NCI-H345 treated with DMSO at 0.1 percent for 48 hours (cell line): ENCODE measurements at regions not wholly inside any gene's neighbourhood (a gene's known extent, or its start where the extent isn't known, plus 50 kb on each side); places are given as distances from the start of the nearest gene placed in this dataset.
"Not testable (repeated sequence)": the region's sequence is repeated elsewhere in the genome, so short reads cannot be mapped to it uniquely, and the experiment has no call there.

ENCODE experiments used
- DNase-seq: peaks from one replicate; lab custom pipeline; 2025; ENCODE audit not compliant: unreplicated experiment; lab: John Stamatoyannopoulos, UW

GRCh38 chr1:229004066-229004833 is 266.7 kb upstream of the RAB4A start:
- no peak for DNase-seq

GRCh38 chr1:229005097-229005496 is 265.8 kb upstream of the RAB4A start:
- DNase-seq = no peak

GRCh38 chr1:229005556-229005955 is 265.4 kb upstream of the RAB4A start:
- DNase-seq = no peak

DNA sequence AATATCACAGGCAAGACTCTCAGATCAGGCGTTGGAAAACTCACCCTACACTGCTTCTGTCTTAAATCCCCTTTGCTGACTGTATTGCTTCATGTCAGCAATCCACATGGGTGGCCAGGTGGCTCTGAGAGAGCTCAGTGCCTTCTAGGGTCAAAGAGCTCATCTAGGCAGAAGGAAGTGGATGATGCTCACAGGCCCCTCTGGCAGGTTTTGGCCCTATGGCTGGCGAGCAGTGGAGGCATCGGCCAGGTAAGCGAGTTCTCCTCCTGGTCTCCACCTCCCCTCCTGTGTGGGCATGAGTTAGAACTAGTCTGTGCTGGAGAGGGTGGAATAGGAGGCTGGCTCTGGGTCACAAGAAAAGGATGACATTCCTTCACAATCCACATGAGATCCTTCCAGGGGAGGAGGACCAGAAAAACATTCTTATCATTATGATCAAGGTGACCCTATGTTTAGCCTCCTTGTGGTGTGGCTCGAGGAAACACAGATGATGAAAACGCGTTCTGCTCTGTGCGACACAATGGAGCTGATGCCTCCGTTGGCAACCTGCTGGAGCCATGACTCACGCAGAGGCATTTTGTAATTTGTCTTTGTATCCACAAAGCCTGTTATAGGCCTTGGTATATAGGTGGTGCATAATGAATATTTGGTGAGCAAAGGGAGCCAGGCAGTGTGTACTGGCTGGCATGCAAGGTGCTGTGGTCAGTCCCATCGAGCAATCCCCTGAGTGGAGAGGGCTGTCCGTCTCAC is 264.6 kb upstream of the RAB4A start:
- no peak for DNase-seq

DNA sequence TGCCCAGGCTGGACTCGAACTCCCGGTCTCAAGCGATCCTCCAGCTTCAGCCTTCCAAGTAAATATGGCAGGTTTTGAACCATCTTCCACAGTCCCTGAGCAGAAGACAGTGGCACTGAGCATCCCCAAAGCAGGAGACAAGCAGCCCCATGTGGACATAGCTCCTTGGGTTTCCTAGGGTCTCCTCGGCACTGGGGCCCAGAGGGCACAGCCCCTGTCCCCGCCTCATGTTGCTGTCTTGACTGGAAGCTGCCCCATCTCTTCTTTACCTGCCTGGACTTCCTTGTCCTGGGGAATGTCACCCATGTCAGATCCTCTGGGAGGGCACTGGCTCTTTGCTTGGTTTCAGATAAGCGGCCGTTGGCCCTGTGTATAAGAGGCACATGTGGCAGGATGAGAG is 263.7 kb upstream of the RAB4A start:
- DNase-seq = no peak

- DNase-seq = no peak
Observed at GRCh38 chr1:229007701-229008100, 263.2 kb upstream of the RAB4A start.

- not testable (repeated sequence) for DNase-seq
Observed at GRCh38 chr1:229008347-229008746, 262.6 kb upstream of the RAB4A start.

DNA sequence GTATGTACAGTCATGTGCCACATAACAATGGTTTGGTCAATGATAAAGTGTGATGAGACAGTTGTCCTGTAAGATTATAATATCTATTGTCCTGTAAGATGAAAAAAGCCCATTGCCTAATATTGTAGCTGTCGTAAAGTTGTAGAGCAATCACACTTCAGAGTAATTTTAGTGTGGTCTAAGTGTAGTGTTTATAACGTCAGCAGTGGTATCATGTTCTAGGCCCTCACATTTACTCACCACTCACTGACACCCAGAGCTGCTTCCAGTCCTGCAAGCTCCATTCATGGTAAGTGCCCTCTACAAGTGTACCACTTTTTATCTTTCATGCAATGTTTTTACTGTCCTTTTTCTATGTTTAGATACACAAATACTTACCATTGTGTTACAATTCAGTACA is 259.9 kb upstream of the RAB4A start:
- DNase-seq = no peak

DNA sequence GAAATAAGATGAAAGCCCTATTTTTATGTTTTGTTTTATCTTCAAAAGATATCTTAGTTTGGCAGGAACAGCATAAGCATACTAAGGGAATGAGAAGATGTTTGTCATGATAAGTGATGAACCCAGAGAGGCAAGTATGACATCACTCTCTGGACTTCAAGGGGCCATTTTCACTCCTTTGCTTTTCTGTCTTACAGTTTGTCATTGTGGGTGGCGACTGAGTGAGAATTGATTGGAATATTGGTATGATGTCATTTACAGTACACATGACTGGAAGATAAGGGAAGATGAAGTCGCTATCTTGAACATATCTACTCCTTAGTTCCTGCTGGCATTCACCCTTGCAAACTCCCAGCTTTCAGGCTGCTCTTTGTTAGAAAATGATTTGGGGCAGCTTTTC is 258.1 kb upstream of the RAB4A start:
- no peak for DNase-seq

GRCh38 chr1:229013981-229014380 is 256.9 kb upstream of the RAB4A start:
- DNase-seq = no peak

DNA sequence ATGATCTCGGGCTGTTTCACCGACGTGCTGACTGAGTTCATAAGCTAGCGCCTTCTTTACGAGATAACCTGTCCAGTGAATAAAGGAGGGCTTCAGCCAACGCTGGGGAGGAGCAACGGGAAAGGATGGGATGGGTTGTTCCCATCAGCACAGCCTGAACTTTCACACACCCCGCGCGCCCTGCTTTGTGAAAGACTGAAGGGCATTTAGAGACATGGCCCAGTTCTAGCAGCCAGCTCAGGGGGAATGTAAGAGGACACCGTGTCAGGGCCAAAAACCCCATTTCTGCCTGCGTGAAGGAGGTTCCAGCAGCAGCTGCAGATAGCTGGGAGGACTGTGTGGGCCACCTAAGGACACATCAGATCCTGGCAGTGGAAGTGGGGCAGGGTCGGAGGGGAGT is 255.1 kb upstream of the RAB4A start:
- DNase-seq = no peak

DNA sequence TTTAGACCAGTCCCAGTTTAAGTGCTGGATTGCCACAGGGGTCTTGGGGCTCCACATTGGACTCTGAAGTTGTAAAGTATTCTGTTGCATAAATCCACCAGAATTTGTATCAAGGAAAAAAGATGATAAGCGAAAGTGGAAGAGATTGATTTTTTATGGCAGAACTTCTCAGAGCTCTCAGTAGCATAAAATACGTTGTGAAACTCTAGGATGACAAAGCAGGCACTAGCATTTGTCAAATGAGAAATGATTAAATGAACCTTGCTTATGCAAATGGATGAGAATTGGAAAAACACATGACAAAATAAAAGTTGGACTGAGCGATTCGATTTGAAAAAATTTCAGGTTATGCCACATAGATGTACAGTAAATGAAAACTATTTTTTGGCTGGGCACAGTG is 253.8 kb upstream of the RAB4A start:
- DNase-seq = no peak

DNA sequence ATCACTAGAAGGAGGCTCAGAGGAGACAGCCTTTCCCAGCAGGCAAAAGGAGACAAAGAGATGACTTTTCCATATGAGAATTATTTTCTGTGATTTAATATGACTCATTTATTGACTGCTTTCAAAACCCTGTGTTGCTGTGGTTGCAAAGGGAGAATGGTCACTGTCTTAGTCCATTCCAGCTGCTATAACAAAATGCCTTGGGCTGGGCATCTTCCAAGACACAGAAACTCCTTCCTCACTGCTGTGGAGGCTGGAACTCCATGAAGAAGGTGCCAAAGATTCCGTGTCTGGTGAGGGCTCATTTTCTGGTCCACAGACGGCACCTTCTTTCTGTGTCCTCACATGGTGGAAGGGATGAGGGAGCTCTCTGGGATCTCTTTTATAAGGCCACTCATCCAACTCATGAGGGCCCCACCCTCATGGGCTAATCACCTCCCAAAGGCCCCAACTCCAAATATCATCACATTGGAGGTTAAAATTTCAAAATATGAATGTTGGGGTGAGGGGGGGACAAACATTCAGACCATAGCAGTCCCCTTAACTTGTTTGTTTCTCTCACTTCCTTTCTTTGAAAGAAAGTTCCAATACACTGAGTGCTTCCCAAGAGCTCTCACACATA is 252.1 kb upstream of the RAB4A start:
- no peak for DNase-seq

- DNase-seq = no peak
Observed at GRCh38 chr1:229019663-229020271, 251.1 kb upstream of the RAB4A start.

DNA sequence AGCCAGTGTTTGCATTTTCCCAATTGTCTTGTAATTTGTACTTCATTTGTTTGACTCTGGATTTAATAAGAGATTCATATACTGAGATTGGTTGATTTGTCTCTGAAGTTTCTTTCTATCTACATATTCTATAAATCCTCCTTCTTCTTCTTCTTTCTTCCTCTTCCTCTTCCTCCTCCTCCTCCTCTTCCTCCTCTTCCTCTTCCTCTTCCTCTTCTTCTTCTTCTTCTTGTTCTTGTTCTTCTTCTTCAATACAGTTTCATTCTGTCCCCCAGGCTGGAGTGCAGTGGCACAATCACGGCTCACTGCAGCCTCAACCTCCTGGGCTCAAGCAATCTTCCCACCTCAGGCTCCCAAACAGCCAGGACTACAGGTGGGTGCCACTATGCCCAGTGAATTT is 249.9 kb upstream of the RAB4A start:
- not testable (repeated sequence) for DNase-seq

GRCh38 chr1:229022595-229023333 is 248.1 kb upstream of the RAB4A start:
- no peak for DNase-seq

- no peak for DNase-seq
Observed at GRCh38 chr1:229023651-229024300, 247.1 kb upstream of the RAB4A start.

DNA sequence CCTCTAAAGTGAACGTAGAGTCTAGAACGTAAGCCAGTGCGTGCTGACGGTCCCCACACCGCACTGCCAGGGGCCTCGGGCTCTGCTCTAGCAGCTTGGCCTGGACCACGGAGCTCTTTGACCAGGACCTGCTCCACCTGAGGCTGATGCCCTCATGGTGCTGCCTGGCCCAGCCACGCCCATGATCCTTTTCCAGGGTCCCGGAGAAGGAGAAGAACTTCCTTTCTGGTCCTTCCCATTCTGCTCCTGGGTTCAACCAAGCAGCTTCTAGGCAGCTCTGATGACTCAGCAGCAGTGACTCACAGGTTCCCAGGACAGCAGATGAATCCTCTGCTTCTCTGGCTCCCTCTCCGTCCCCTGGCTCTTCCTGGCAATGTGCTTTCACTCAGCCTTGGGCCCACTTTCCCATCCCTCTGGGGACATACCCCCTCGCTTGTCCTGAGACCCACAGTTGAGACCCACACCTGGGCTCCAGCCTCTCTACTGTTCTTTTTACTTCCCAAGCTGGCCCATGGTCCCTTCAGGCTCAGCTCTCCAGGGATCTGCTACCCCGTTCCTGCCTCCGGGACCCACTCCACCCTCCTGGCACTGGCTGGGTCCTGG is 246.3 kb upstream of the RAB4A start:
- no peak for DNase-seq

DNA sequence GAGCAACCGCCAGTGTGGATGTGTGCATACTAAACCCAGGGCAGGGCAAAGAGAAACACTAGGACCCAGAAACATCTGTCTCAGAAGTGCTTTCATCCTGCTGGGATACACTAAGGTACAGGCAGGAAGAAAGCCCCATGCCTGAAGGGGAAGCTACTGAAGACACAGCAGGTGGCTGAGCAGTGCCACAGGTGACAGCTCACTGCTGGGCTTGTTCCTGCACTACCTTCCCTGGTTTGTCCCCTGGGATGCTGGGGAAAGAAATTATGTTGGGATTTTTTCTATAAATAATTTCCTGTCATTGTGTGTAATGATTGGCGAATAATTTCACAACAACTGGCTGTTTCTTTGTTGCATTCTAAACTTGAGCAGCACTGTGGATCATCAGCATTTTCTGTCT is 245.3 kb upstream of the RAB4A start:
- peak; percentile 50 for DNase-seq

DNA sequence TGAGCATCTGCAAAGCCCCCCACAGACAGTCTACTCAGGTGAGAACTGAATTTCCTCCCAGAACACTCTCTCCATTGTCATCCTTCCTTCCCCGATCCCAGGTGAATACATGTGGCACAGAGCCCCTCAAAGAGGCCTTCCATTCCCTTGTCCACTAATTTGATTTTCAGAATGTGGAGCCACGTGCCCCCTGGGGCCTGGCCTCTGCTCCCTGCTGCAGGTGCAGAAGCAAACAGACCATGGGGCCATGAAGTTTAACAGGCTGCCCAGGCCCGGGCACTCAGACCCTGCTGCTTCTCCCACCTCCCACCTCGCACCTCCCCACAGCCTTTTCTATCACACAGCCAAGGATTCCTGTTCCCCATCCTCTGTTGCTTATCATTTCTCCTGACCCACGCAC is 243.8 kb upstream of the RAB4A start:
- DNase-seq = no peak
